GM12878 (cell line): ENCODE measurements at regions not wholly inside any gene's neighbourhood (a gene's known extent, or its start where the extent isn't known, plus 50 kb on each side); places are given as distances from the start of the nearest gene placed in this dataset.

Experiments used
- ATAC-seq: fragments of 200-7000 bp; cut with Tn5 transposase; 3 replicates; pipeline ENCODE4 v1.9.1; 2020; ENCODE audit warnings: mild to moderate bottlenecking, moderate library complexity
- BruUV-seq: library from RNA; stranded (reverse); fragments of 400-500 nt; replicated peaks from 2 replicates; lab custom pipeline; 2021; lab: Mats Ljungman, UMichigan
- CTCF ChIA-PET: fragments of 300-600 bp; sonication (Branson Sonifier 250); formaldehyde crosslinking; extraction: SDS; loops from one replicate; lab custom pipeline; 2021; ENCODE audit warnings: inconsistent platforms; lab: Yijun Ruan, JAX
- POLR2A ChIA-PET: fragments of 350-600 bp; formaldehyde crosslinking; extraction: SDS; loops from one replicate; lab custom pipeline; 2021; ENCODE audit warnings: inconsistent platforms; lab: Charles Lee
- RAD21 ChIA-PET: fragments of 300-600 bp; sonication (Branson Sonifier 250); formaldehyde crosslinking; loops from one replicate; lab custom pipeline; 2023; ENCODE audit warnings: antibody characterized with exemption; ENCODE audit not compliant: unreplicated experiment; lab: Charles Lee
- SMC1A ChIA-PET: fragments of 300-600 bp; sonication (Branson Sonifier 250); formaldehyde crosslinking; loops from one replicate; lab custom pipeline; 2023; ENCODE audit not compliant: unreplicated experiment, uncharacterized antibody; lab: Charles Lee
- DNase-seq: peaks from one replicate; pipeline ENCODE4 v3.0.0-alpha.2; 2011; ENCODE audit warnings: low read depth, low spot score
- FAIRE-seq: peaks from 3 replicates; lab custom pipeline; 2011; peaks lifted over from hg19 to GRCh38; lab: Jason Lieb, UNC
- H2AFZ ChIP-seq: 2 replicates; pipeline ENCODE4 v1.6.0; 2011; ENCODE audit warnings: low read depth, low read length, control low read depth; ENCODE audit not compliant: control insufficient read depth
- H3K27ac ChIP-seq: 2 replicates; pipeline ENCODE4 v1.5.1; 2011; ENCODE audit warnings: control low read depth; ENCODE audit not compliant: control insufficient read depth, insufficient read depth
- H3K27me3 ChIP-seq, 2 experiments: replicated peaks in 1 of 2; 2 replicates each; pipeline versions ENCODE4 v1.6.0 to v1.6.1; 2011; ENCODE audit warnings: low read length in 1 of 2; ENCODE audit not compliant: control insufficient read depth in 2 of 2, insufficient read depth in 2 of 2
- H3K36me3 ChIP-seq, 2 experiments: 2 replicates each; pipeline ENCODE4 v1.5.1; 2011; ENCODE audit warnings: low read length in 1 of 2; ENCODE audit not compliant: control insufficient read depth in 2 of 2, insufficient read depth in 2 of 2
- H3K4me1 ChIP-seq: 2 replicates; pipeline ENCODE4 v1.6.1; 2011; ENCODE audit warnings: mild to moderate bottlenecking, low read length, moderate library complexity, mixed read lengths; ENCODE audit not compliant: control insufficient read depth, insufficient read depth
- H3K4me2 ChIP-seq: 2 replicates; pipeline ENCODE4 v1.6.0; 2011; ENCODE audit warnings: control low read depth; ENCODE audit not compliant: control insufficient read depth, insufficient read depth
- H3K4me3 ChIP-seq: fragments of 200-600 bp; sonication (generic); 2 replicates; pipeline ENCODE4 v1.5.1; 2016
- H3K79me2 ChIP-seq: 2 replicates; pipeline ENCODE4 v1.6.0; 2011; ENCODE audit warnings: low read length; ENCODE audit not compliant: control insufficient read depth, insufficient read depth
- H3K9ac ChIP-seq: 2 replicates; pipeline ENCODE4 v1.8.0; 2011; ENCODE audit warnings: low read length, control low read depth, mixed read lengths; ENCODE audit not compliant: control insufficient read depth, insufficient read depth
- H3K9me3 ChIP-seq: replicated peaks from 3 replicates; pipeline ENCODE4 v1.5.1; 2011; ENCODE audit warnings: mild to moderate bottlenecking, low read length; ENCODE audit not compliant: control insufficient read depth, insufficient read depth
- H4K20me1 ChIP-seq: 2 replicates; pipeline ENCODE4 v1.6.0; 2011; ENCODE audit not compliant: control insufficient read depth, insufficient read depth
- CBFB ChIP-seq: IDR thresholded peaks from 2 replicates; pipeline ENCODE4 v1.6.1; 2016; ENCODE audit warnings: antibody characterized with exemption, low read depth
- EED ChIP-seq: sonication (generic); IDR thresholded peaks from 2 replicates; pipeline ENCODE4 v1.6.1; 2016; ENCODE audit warnings: antibody characterized with exemption, low read depth
- ETV6 ChIP-seq, 2 experiments: fragments of 450-650 bp in 1 of 2; IDR thresholded peaks in 1 of 2; conservative IDR thresholded peaks in 1 of 2; 2 replicates each; pipeline ENCODE4 v1.6.1; 2014; ENCODE audit warnings: antibody characterized with exemption in 1 of 2, borderline replicate concordance in 1 of 2, low read depth in 1 of 2, mild to moderate bottlenecking in 1 of 2, moderate library complexity in 1 of 2
- FOXK2 ChIP-seq: fragments of 450-650 bp; IDR thresholded peaks from 2 replicates; pipeline ENCODE4 v1.6.1; 2017; ENCODE audit warnings: mild to moderate bottlenecking, moderate library complexity
- FOXM1 ChIP-seq: IDR thresholded peaks from 2 replicates; pipeline ENCODE4 v1.6.1; 2012; ENCODE audit warnings: low read depth, mild to moderate bottlenecking, inconsistent platforms, low read length, moderate library complexity
- NBN ChIP-seq: fragments of 450-650 bp; IDR thresholded peaks from 2 replicates; pipeline ENCODE4 v1.6.1; 2016
- NR2C1 ChIP-seq: fragments of 450-650 bp; IDR thresholded peaks from 2 replicates; pipeline ENCODE4 v1.6.1; 2017; ENCODE audit warnings: antibody characterized with exemption, mild to moderate bottlenecking, moderate library complexity
- PAX5 ChIP-seq: IDR thresholded peaks from 2 replicates; pipeline ENCODE4 v1.6.1; 2011; ENCODE audit warnings: low read depth, low read length, borderline replicate concordance
- POLR2AphosphoS5 ChIP-seq: IDR thresholded peaks from 2 replicates; pipeline ENCODE4 v1.6.1; 2011; ENCODE audit warnings: mild to moderate bottlenecking, low read length, inconsistent platforms
- SMARCA5 ChIP-seq: fragments of 450-650 bp; IDR thresholded peaks from 2 replicates; pipeline ENCODE4 v1.6.1; 2017; ENCODE audit warnings: mild to moderate bottlenecking
- TARDBP ChIP-seq: IDR thresholded peaks from 2 replicates; pipeline ENCODE4 v1.6.1; 2016; ENCODE audit warnings: borderline replicate concordance
- TCF7 ChIP-seq: IDR thresholded peaks from 2 replicates; pipeline ENCODE4 v1.6.1; 2014; ENCODE audit warnings: antibody characterized with exemption, borderline replicate concordance
- ZBED1 ChIP-seq: IDR thresholded peaks from 2 replicates; pipeline ENCODE4 v1.6.1; 2016; ENCODE audit warnings: borderline replicate concordance
- ZNF274 ChIP-seq: IDR thresholded peaks from one replicate; pipeline ENCODE4 v1.8.0; 2011; ENCODE audit not compliant: insufficient read length, insufficient read depth
- in situ Hi-C: fragments of 300-500 bp; cut with MboI; formaldehyde crosslinking; loops from 9 replicates; pipeline ENCODE4 v1.14.3; 2018; ENCODE audit warnings: mixed read lengths
- intact Hi-C: fragments of 100-400 bp; cut with micrococcal nuclease; formaldehyde crosslinking; loops from one replicate; pipeline ENCODE4 v1.14.2; 2022; ENCODE audit not compliant: unreplicated experiment
- TF ChIP-seq, protein P1 (sequence below): IDR thresholded peaks from 2 replicates; pipeline ENCODE4 v1.6.1; 2012; ENCODE audit warnings: low read depth, low read length, improper control_type of control experiment
- TF ChIP-seq, protein P2 (sequence below): fragments of 450-650 bp; IDR thresholded peaks from 2 replicates; pipeline ENCODE4 v1.6.1; 2016; ENCODE audit warnings: mild to moderate bottlenecking, moderate library complexity, borderline replicate concordance
- TF ChIP-seq, protein P3 (sequence below): fragments of 450-650 bp; formaldehyde crosslinking; IDR thresholded peaks from 2 replicates; pipeline ENCODE4 v1.5.0; 2022; ENCODE audit warnings: mild to moderate bottlenecking, missing genetic modification characterization

DNA sequence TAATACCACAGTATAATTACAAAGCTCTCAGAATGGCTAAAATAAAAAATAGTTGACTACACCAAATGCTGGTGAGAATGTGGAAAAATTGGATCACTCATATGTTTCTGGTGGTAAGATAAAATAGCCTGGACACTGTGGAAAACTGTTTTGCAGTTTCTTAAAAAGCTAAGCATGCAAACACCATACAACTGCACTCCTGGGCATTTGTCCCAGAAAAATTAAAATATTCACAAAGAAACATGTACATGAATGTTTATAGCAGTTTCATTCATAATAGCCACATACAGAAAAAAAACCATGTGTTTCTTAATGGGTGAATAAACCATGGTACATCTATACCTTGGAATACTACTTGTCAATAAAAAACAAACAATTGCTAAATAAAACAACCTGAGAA, 172.9 kb downstream of the AHR start:
- Histone ChIP-seq H3K4me1 (peaks cover 5% of the 10 kb centered on the region; the same call in 1 of the 2 replicates), H3K4me3 (no peak overlapping the region), H3K36me3 (no peaks in the 10 kb centered on the region), H2AFZ (no peak overlapping the region), H3K27ac (no peak overlapping the region), H3K9me3 (no peaks in the 10 kb centered on the region; the same call in 2 of the 3 replicates), H3K4me2 (no peak overlapping the region), H4K20me1 (no peaks in the 10 kb centered on the region), H3K27me3 (no peaks in the 10 kb centered on the region), H3K9ac (no peak overlapping the region), H3K79me2 (no peaks in the 10 kb centered on the region)
- in situ Hi-C loops: no loop called here
- ATAC-seq (no peak), FAIRE-seq (no peak), DNase-seq (no peak)
- RAD21 ChIA-PET: no interaction called here
- CTCF ChIA-PET: no interaction called here
- BruUV-seq: no TSS peak
- intact Hi-C loops: no loop called here
- SMC1A ChIA-PET: interaction anchor here (1.2 to 2.0 kb wide), 3 partner anchors 17 to 25 kb away, joined by 4 to 6 read pairs (median 4); no protein-coding TSS in a partner anchor
- POLR2A ChIA-PET: no interaction called here
- no peak for TF ChIP-seq TCF7
- TF ChIP-seq FOXK2: no peak
- TF ChIP-seq, protein P1, sequence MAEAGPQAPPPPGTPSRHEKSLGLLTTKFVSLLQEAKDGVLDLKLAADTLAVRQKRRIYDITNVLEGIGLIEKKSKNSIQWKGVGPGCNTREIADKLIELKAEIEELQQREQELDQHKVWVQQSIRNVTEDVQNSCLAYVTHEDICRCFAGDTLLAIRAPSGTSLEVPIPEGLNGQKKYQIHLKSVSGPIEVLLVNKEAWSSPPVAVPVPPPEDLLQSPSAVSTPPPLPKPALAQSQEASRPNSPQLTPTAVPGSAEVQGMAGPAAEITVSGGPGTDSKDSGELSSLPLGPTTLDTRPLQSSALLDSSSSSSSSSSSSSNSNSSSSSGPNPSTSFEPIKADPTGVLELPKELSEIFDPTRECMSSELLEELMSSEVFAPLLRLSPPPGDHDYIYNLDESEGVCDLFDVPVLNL: no peak
- TF ChIP-seq, protein P2, sequence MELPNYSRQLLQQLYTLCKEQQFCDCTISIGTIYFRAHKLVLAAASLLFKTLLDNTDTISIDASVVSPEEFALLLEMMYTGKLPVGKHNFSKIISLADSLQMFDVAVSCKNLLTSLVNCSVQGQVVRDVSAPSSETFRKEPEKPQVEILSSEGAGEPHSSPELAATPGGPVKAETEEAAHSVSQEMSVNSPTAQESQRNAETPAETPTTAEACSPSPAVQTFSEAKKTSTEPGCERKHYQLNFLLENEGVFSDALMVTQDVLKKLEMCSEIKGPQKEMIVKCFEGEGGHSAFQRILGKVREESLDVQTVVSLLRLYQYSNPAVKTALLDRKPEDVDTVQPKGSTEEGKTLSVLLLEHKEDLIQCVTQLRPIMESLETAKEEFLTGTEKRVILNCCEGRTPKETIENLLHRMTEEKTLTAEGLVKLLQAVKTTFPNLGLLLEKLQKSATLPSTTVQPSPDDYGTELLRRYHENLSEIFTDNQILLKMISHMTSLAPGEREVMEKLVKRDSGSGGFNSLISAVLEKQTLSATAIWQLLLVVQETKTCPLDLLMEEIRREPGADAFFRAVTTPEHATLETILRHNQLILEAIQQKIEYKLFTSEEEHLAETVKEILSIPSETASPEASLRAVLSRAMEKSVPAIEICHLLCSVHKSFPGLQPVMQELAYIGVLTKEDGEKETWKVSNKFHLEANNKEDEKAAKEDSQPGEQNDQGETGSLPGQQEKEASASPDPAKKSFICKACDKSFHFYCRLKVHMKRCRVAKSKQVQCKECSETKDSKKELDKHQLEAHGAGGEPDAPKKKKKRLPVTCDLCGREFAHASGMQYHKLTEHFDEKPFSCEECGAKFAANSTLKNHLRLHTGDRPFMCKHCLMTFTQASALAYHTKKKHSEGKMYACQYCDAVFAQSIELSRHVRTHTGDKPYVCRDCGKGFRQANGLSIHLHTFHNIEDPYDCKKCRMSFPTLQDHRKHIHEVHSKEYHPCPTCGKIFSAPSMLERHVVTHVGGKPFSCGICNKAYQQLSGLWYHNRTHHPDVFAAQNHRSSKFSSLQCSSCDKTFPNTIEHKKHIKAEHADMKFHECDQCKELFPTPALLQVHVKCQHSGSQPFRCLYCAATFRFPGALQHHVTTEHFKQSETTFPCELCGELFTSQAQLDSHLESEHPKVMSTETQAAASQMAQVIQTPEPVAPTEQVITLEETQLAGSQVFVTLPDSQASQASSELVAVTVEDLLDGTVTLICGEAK: no peak
- no peak for TF ChIP-seq CBFB
- TF ChIP-seq, protein P3, sequence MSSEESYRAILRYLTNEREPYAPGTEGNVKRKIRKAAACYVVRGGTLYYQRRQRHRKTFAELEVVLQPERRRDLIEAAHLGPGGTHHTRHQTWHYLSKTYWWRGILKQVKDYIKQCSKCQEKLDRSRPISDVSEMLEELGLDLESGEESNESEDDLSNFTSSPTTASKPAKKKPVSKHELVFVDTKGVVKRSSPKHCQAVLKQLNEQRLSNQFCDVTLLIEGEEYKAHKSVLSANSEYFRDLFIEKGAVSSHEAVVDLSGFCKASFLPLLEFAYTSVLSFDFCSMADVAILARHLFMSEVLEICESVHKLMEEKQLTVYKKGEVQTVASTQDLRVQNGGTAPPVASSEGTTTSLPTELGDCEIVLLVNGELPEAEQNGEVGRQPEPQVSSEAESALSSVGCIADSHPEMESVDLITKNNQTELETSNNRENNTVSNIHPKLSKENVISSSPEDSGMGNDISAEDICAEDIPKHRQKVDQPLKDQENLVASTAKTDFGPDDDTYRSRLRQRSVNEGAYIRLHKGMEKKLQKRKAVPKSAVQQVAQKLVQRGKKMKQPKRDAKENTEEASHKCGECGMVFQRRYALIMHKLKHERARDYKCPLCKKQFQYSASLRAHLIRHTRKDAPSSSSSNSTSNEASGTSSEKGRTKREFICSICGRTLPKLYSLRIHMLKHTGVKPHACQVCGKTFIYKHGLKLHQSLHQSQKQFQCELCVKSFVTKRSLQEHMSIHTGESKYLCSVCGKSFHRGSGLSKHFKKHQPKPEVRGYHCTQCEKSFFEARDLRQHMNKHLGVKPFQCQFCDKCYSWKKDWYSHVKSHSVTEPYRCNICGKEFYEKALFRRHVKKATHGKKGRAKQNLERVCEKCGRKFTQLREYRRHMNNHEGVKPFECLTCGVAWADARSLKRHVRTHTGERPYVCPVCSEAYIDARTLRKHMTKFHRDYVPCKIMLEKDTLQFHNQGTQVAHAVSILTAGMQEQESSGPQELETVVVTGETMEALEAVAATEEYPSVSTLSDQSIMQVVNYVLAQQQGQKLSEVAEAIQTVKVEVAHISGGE: no peak
- no peak for TF ChIP-seq NBN
- TF ChIP-seq ZBED1: no peak
- TF ChIP-seq NR2C1: no peak
- no peak for TF ChIP-seq POLR2AphosphoS5
- no peak for TF ChIP-seq ETV6 (conservative IDR thresholded peaks at IDR 0.05 in 1 of 2, IDR thresholded peaks at IDR 0.05 in 1 of 2; ENCODE audit: borderline replicate concordance in 1 of 2, low read depth in 1 of 2)
- TF ChIP-seq EED: no peak
- TF ChIP-seq SMARCA5: no peak
- TF ChIP-seq ZNF274: no peak
- TF ChIP-seq TARDBP: no peak
- no peak for TF ChIP-seq FOXM1
- TF ChIP-seq PAX5: no peak
